K562 (cell line): ENCODE measurements at regions not wholly inside any gene's neighbourhood (a gene's known extent, or its start where the extent isn't known, plus 50 kb on each side); places are given as distances from the start of the nearest gene placed in this dataset.

Experiments
- ADNP ChIP-seq: fragments of 200-800 bp; sonication (Bioruptor generic); IDR thresholded peaks from 2 replicates; pipeline ENCODE4 v1.6.1; 2016; ENCODE audit warnings: missing genetic modification characterization, missing compliant biosample characterization
- ATF1 ChIP-seq, 2 experiments: fragments of 450-650 bp in 1 of 2; IDR thresholded peaks; 2 replicates each; pipeline ENCODE4 v1.6.1; 2016; ENCODE audit warnings: missing compliant biosample characterization in 1 of 2, missing genetic modification characterization in 1 of 2
- BDP1 ChIP-seq: IDR thresholded peaks from 3 replicates; pipeline ENCODE4 v1.6.1; 2011; ENCODE audit not compliant: insufficient read length, insufficient read depth
- BHLHE40 ChIP-seq: IDR thresholded peaks from 2 replicates; pipeline ENCODE4 v1.6.1; 2011; ENCODE audit warnings: low read length, improper control_type of control experiment
- CBX8 ChIP-seq: fragments of 200-600 bp; sonication (generic); IDR thresholded peaks from 2 replicates; pipeline ENCODE4 v1.6.1; 2012; ENCODE audit warnings: borderline replicate concordance, mixed run types, low read depth, mild to moderate bottlenecking, moderate library complexity, mixed read lengths, low read length, control low read depth, inconsistent platforms; ENCODE audit not compliant: poor library complexity, severe bottlenecking; ENCODE audit errors: extremely low read depth
- ETV1 ChIP-seq: fragments of 450-650 bp; conservative IDR thresholded peaks from 2 replicates; pipeline ENCODE4 v1.6.1; 2016; ENCODE audit warnings: missing genetic modification characterization, control low read depth, low read depth, missing compliant biosample characterization
- FOXP1 ChIP-seq: sonication (generic); formaldehyde crosslinking; IDR thresholded peaks from 2 replicates; pipeline ENCODE4 v1.8.0; 2022; ENCODE audit warnings: mild to moderate bottlenecking, missing genetic modification reagents
- ILF3 ChIP-seq: fragments of 450-650 bp; IDR thresholded peaks from 2 replicates; pipeline ENCODE4 v1.6.1; 2018; ENCODE audit warnings: antibody characterized with exemption, mild to moderate bottlenecking, moderate library complexity, borderline replicate concordance
- KDM1A ChIP-seq, 2 experiments: fragments of 450-650 bp; IDR thresholded peaks; 2 replicates each; pipeline ENCODE4 v1.6.1; 2016; ENCODE audit warnings: mild to moderate bottlenecking in 2 of 2
- LCOR ChIP-seq: sonication (generic); formaldehyde crosslinking; IDR thresholded peaks from 2 replicates; pipeline ENCODE4 v1.8.0; 2022; ENCODE audit warnings: mild to moderate bottlenecking, missing genetic modification reagents
- MECOM ChIP-seq: fragments of 250-450 bp; sonication (Bioruptor Pico); IDR thresholded peaks from 2 replicates; pipeline ENCODE4 v1.8.0; 2022; ENCODE audit warnings: inconsistent platforms
- NFE2L1 ChIP-seq: fragments of 450-650 bp; IDR thresholded peaks from 2 replicates; pipeline ENCODE4 v1.6.1; 2016; ENCODE audit warnings: missing genetic modification characterization, low read depth, mild to moderate bottlenecking, missing compliant biosample characterization, moderate library complexity, borderline replicate concordance
- TEAD1 ChIP-seq, 2 experiments: fragments of 450-650 bp in 1 of 2; sonication (generic) in 1 of 2; formaldehyde crosslinking; IDR thresholded peaks; 2 replicates each; pipeline versions ENCODE4 v1.4.0 to v1.8.0; 2020 to 2022; ENCODE audit warnings: mild to moderate bottlenecking in 2 of 2, missing genetic modification reagents in 1 of 2
- TRIM24 ChIP-seq, 2 experiments: fragments of 450-650 bp; IDR thresholded peaks; 2 replicates each; pipeline ENCODE4 v1.6.1; 2016
- ZNF121 ChIP-seq: sonication (generic); formaldehyde crosslinking; conservative IDR thresholded peaks from 2 replicates; pipeline ENCODE4 v1.8.0; 2022; ENCODE audit warnings: missing genetic modification reagents
- ZNF398 ChIP-seq: fragments of 250-450 bp; sonication (Bioruptor Pico); IDR thresholded peaks from 2 replicates; pipeline ENCODE4 v1.8.0; 2021; ENCODE audit warnings: moderate library complexity, mild to moderate bottlenecking, inconsistent platforms
- TF ChIP-seq, protein P1 (sequence below): sonication (generic); formaldehyde crosslinking; IDR thresholded peaks from 2 replicates; pipeline ENCODE4 v1.8.1; 2023; ENCODE audit warnings: mild to moderate bottlenecking, missing genetic modification reagents
- TF ChIP-seq, protein P2 (sequence below): fragments of 250-450 bp; sonication (Bioruptor Pico); IDR thresholded peaks from 2 replicates; pipeline ENCODE4 v1.8.0; 2021; ENCODE audit warnings: borderline replicate concordance, mild to moderate bottlenecking, moderate library complexity; ENCODE audit not compliant: poor library complexity, severe bottlenecking

- TF ChIP-seq ZNF121 (no peak), MECOM (CRISPR knock-in tag) (peak; percentile 82), ADNP (tag) (peak; percentile 43; the same call in 1 of the 2 replicates), NFE2L1 (no peak), ETV1 (peak; percentile 35; the same call in 1 of the 2 replicates), BDP1 (no peak), ILF3 (peak; percentile 94; the same call in 1 of the 2 replicates), CBX8 (no peak), BHLHE40 (peak; percentile 93), KDM1A (IDR thresholded peaks at IDR 0.05) (peak; percentile 96), TEAD1 (CRISPR knock-in tag; IDR thresholded peaks at IDR 0.05) (peak in 1 of 2 experiments; percentile 82; a peak in 2 of 4 replicates), ZNF398 (CRISPR knock-in tag) (no peak), LCOR (CRISPR knock-in tag) (0 out of 2 replicates have a peak, but pooled peaks have one; percentile 59), FOXP1 (CRISPR knock-in tag) (peak; percentile 89), TRIM24 (IDR thresholded peaks at IDR 0.05) (peak; percentile 100), ATF1 (CRISPR knock-in tag; IDR thresholded peaks at IDR 0.05) (no peak), ATF1 (tag; IDR thresholded peaks at IDR 0.05) (peak; percentile 64)
- TF ChIP-seq, protein P1, sequence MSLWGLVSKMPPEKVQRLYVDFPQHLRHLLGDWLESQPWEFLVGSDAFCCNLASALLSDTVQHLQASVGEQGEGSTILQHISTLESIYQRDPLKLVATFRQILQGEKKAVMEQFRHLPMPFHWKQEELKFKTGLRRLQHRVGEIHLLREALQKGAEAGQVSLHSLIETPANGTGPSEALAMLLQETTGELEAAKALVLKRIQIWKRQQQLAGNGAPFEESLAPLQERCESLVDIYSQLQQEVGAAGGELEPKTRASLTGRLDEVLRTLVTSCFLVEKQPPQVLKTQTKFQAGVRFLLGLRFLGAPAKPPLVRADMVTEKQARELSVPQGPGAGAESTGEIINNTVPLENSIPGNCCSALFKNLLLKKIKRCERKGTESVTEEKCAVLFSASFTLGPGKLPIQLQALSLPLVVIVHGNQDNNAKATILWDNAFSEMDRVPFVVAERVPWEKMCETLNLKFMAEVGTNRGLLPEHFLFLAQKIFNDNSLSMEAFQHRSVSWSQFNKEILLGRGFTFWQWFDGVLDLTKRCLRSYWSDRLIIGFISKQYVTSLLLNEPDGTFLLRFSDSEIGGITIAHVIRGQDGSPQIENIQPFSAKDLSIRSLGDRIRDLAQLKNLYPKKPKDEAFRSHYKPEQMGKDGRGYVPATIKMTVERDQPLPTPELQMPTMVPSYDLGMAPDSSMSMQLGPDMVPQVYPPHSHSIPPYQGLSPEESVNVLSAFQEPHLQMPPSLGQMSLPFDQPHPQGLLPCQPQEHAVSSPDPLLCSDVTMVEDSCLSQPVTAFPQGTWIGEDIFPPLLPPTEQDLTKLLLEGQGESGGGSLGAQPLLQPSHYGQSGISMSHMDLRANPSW (CRISPR knock-in tag): no peak
- TF ChIP-seq, protein P2, sequence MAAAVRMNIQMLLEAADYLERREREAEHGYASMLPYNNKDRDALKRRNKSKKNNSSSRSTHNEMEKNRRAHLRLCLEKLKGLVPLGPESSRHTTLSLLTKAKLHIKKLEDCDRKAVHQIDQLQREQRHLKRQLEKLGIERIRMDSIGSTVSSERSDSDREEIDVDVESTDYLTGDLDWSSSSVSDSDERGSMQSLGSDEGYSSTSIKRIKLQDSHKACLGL (CRISPR knock-in tag): no peak
Observed at GRCh38 chr4:110248831-110249253, 50.4 kb upstream of the ELOVL6 start (continued).
